Astrocyte (in vitro differentiated cells and primary cell): ENCODE measurements at regions not wholly inside any gene's neighbourhood (a gene's known extent, or its start where the extent isn't known, plus 50 kb on each side); places are given as distances from the start of the nearest gene placed in this dataset.

Source experiments
- DNase-seq: peaks from one replicate; pipeline ENCODE4 v3.0.0-alpha.2; 2010; ENCODE audit warnings: low read depth
- FAIRE-seq: peaks from 2 replicates; lab custom pipeline; 2011; peaks lifted over from hg19 to GRCh38; lab: Jason Lieb, UNC
- H2AFZ ChIP-seq: 2 replicates; pipeline ENCODE4 v1.6.0; 2012; ENCODE audit warnings: low read depth, low read length, inconsistent platforms
- H3K27ac ChIP-seq: 2 replicates; pipeline ENCODE4 v1.5.1; 2011; ENCODE audit warnings: low read depth, low read length, inconsistent platforms
- H3K27me3 ChIP-seq: 2 replicates; pipeline ENCODE4 v1.6.0; 2011; ENCODE audit warnings: low read length, inconsistent platforms; ENCODE audit not compliant: insufficient read depth
- H3K36me3 ChIP-seq: 2 replicates; pipeline ENCODE4 v1.5.1; 2011; ENCODE audit warnings: low read length, inconsistent platforms; ENCODE audit not compliant: insufficient read depth
- H3K4me1 ChIP-seq: 2 replicates; pipeline ENCODE4 v1.5.1; 2011; ENCODE audit warnings: low read length, inconsistent platforms; ENCODE audit not compliant: insufficient read depth
- H3K4me2 ChIP-seq: 2 replicates; pipeline ENCODE4 v1.6.0; 2012; ENCODE audit warnings: low read length, inconsistent platforms
- H3K4me3 ChIP-seq: 2 replicates; pipeline ENCODE4 v1.5.1; 2011; ENCODE audit warnings: low read depth, mild to moderate bottlenecking, low read length, inconsistent platforms; ENCODE audit not compliant: insufficient read depth
- H3K79me2 ChIP-seq: 2 replicates; pipeline ENCODE4 v1.6.0; 2012; ENCODE audit warnings: mild to moderate bottlenecking, low read length, inconsistent platforms; ENCODE audit not compliant: insufficient read depth
- H3K9ac ChIP-seq: 2 replicates; pipeline ENCODE4 v1.6.0; 2012; ENCODE audit warnings: mild to moderate bottlenecking, low read length, inconsistent platforms
- H3K9me3 ChIP-seq: 2 replicates; pipeline ENCODE4 v1.5.1; 2012; ENCODE audit warnings: low read depth, mild to moderate bottlenecking, low read length, inconsistent platforms; ENCODE audit not compliant: insufficient read depth
- H4K20me1 ChIP-seq: 2 replicates; pipeline ENCODE4 v1.6.0; 2012; ENCODE audit warnings: low read length, inconsistent platforms; ENCODE audit not compliant: insufficient read depth
- H3K27ac Mint-ChIP-seq: one replicate; pipeline ENCODE4 v1.8.0; 2021; ENCODE audit warnings: mild to moderate bottlenecking, mixed read lengths; ENCODE audit not compliant: unreplicated experiment
- H3K27me3 Mint-ChIP-seq: one replicate; pipeline ENCODE4 v1.8.0; 2021; ENCODE audit warnings: low read depth, mixed read lengths; ENCODE audit not compliant: unreplicated experiment
- H3K36me3 Mint-ChIP-seq: one replicate; pipeline ENCODE4 v1.8.0; 2021; ENCODE audit warnings: low read depth, mixed read lengths; ENCODE audit not compliant: unreplicated experiment
- H3K4me1 Mint-ChIP-seq: one replicate; pipeline ENCODE4 v1.8.0; 2021; ENCODE audit warnings: low read depth, mixed read lengths; ENCODE audit not compliant: unreplicated experiment
- H3K4me3 Mint-ChIP-seq: one replicate; pipeline ENCODE4 v1.8.0; 2021; ENCODE audit warnings: mild to moderate bottlenecking, moderate library complexity, mixed read lengths; ENCODE audit not compliant: unreplicated experiment
- H3K9me3 Mint-ChIP-seq: one replicate; pipeline ENCODE4 v1.8.0; 2021; ENCODE audit warnings: mild to moderate bottlenecking, mixed read lengths; ENCODE audit not compliant: unreplicated experiment
- EZH2 ChIP-seq: IDR thresholded peaks from 2 replicates; pipeline ENCODE4 v1.6.1; 2012; ENCODE audit warnings: mild to moderate bottlenecking, low read length, inconsistent platforms; ENCODE audit not compliant: insufficient read depth
- TF ChIP-seq, protein P1 (sequence below): IDR thresholded peaks from 2 replicates; pipeline ENCODE4 v1.5.1; 2011; ENCODE audit warnings: low read depth, mild to moderate bottlenecking, inconsistent platforms, low read length, moderate library complexity; ENCODE audit not compliant: insufficient read depth

DNA sequence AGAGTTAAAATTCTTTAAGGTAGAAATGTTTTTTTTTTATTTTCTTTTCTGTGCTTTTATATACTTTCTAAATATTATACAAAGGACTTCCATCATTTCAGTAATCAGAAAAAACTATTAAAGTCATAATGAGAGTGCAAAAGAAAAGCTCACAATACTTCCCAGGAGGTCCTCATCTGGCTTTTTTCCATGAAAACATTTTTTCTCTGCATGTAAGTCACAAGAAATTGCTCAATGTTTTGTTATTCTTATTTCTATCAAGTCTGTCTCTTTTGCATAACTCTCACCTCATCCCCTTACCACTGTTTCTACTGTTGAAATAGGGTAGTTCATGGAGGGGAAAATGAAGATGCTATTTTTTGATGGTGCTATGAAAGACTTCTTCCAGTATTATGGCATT is 375.0 kb downstream of the TMEM232 start:
- H3K4me1 Mint-ChIP-seq = peaks cover 2% of the 10 kb centered on the region

DNA sequence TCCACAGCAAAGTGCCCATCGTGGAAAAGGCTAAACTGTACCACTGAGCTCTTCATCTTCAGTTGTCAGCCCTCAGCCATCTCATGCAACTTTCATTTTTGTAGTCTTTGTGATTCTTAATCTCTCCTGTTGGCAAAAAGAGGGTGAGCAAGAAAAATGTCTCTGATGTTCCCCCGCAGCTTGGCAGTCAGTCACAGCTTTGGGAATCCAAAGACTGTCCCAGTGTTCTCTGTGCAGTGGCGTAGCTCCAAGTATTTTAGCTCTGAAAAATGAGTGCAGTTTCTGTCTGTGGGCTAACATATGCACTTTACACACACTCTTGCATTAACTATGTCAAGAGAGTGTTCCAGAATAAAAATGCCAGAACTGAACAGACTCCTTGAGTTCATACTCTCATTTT is 372.2 kb downstream of the TMEM232 start:
- no peaks in the 10 kb centered on the region for H3K4me1 ChIP-seq
- H3K4me1 Mint-ChIP-seq = peaks cover 9% of the 10 kb centered on the region
- TF ChIP-seq, protein P1, sequence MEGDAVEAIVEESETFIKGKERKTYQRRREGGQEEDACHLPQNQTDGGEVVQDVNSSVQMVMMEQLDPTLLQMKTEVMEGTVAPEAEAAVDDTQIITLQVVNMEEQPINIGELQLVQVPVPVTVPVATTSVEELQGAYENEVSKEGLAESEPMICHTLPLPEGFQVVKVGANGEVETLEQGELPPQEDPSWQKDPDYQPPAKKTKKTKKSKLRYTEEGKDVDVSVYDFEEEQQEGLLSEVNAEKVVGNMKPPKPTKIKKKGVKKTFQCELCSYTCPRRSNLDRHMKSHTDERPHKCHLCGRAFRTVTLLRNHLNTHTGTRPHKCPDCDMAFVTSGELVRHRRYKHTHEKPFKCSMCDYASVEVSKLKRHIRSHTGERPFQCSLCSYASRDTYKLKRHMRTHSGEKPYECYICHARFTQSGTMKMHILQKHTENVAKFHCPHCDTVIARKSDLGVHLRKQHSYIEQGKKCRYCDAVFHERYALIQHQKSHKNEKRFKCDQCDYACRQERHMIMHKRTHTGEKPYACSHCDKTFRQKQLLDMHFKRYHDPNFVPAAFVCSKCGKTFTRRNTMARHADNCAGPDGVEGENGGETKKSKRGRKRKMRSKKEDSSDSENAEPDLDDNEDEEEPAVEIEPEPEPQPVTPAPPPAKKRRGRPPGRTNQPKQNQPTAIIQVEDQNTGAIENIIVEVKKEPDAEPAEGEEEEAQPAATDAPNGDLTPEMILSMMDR = no peak
- TF ChIP-seq EZH2 = no peak
- FAIRE-seq = peak; percentile 63
- H3K36me3 ChIP-seq = no peaks in the 10 kb centered on the region
- DNase-seq = peak; percentile 74
- H4K20me1 ChIP-seq = no peaks in the 10 kb centered on the region
- no peak overlapping the region for H3K27ac ChIP-seq
- no peak overlapping the region for H3K4me3 Mint-ChIP-seq
- H3K79me2 ChIP-seq = no peaks in the 10 kb centered on the region
- H3K36me3 Mint-ChIP-seq = no peaks in the 10 kb centered on the region
- H2AFZ ChIP-seq = no peak overlapping the region
- H3K9me3 ChIP-seq = no peaks in the 10 kb centered on the region
- H3K27ac Mint-ChIP-seq = no peak overlapping the region
- no peaks in the 10 kb centered on the region for H3K27me3 Mint-ChIP-seq
- H3K9me3 Mint-ChIP-seq = no peaks in the 10 kb centered on the region
- no peaks in the 10 kb centered on the region for H3K27me3 ChIP-seq
- peak overlapping the region; percentile 4 for H3K4me2 ChIP-seq
- H3K9ac ChIP-seq = no peak overlapping the region
- no peak overlapping the region for H3K4me3 ChIP-seq

More for the DNA sequence above, 375.0 kb downstream of the TMEM232 start:
- H3K27me3 ChIP-seq = no peaks in the 10 kb centered on the region
- H3K79me2 ChIP-seq = no peaks in the 10 kb centered on the region
- FAIRE-seq (peak; percentile 17), DNase-seq (no peak)
- no peaks in the 10 kb centered on the region for H3K9me3 ChIP-seq
- H3K27ac ChIP-seq = no peak overlapping the region
- Mint-ChIP-seq H3K36me3 (no peaks in the 10 kb centered on the region), H3K4me3 (no peak overlapping the region), H3K27me3 (no peaks in the 10 kb centered on the region), H3K27ac (no peak overlapping the region), H3K9me3 (no peaks in the 10 kb centered on the region)
- TF ChIP-seq, protein P1 = no peak
- no peak for TF ChIP-seq EZH2
- H3K9ac ChIP-seq = no peak overlapping the region
- no peak overlapping the region for H3K4me3 ChIP-seq
- no peaks in the 10 kb centered on the region for H4K20me1 ChIP-seq
- H3K36me3 ChIP-seq = no peaks in the 10 kb centered on the region
- H3K4me1 ChIP-seq = no peaks in the 10 kb centered on the region
- no peak overlapping the region for H2AFZ ChIP-seq
- H3K4me2 ChIP-seq = no peak overlapping the region

DNA sequence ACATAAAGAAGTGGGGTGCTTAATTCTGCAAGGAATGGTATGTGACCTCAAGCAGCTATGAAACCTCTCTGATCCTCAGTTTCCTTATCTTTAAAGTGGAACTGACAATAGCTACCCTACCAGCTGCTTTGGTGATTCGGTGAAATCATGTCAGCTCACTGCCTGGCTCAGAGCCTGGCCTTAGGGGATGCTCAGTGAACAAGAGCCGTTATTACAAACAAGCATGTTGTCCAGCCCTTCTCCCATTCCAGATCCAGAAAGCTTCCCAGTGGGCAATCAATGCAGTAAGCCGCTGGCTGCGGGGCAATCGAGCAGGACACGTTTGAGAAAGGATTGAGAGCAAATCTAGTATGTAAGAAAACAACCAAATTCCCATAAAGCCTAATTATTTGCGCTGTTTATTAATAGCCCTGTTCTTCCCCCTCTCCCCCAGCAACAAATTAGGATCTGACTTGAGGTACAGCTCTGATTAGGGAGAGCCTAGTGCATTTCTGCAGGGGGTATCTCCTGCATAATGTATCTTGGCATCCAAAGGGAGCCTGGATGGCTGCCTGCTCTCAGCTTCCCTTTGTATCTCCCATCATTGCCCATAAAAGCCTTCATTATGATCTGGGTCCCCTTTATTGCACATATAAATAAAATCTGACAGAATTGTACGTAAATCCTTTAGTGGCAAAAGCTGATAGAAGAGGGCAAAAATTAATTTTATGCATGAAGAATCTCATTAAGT is 371.4 kb downstream of the TMEM232 start:
- Mint-ChIP-seq H3K4me1 (peaks cover 9% of the 10 kb centered on the region), H3K27me3 (no peaks in the 10 kb centered on the region), H3K36me3 (no peaks in the 10 kb centered on the region), H3K27ac (no peak overlapping the region), H3K4me3 (no peak overlapping the region), H3K9me3 (no peaks in the 10 kb centered on the region)
- H3K9me3 ChIP-seq = no peaks in the 10 kb centered on the region
- no peak for DNase-seq
- no peak for FAIRE-seq
- no peaks in the 10 kb centered on the region for H3K79me2 ChIP-seq
- no peak overlapping the region for H3K4me3 ChIP-seq
- no peaks in the 10 kb centered on the region for H4K20me1 ChIP-seq
- no peak overlapping the region for H3K27ac ChIP-seq
- H2AFZ ChIP-seq = no peak overlapping the region
- no peaks in the 10 kb centered on the region for H3K27me3 ChIP-seq
- no peak overlapping the region for H3K4me2 ChIP-seq
- H3K4me1 ChIP-seq = no peaks in the 10 kb centered on the region
- H3K9ac ChIP-seq = no peak overlapping the region
- H3K36me3 ChIP-seq = no peaks in the 10 kb centered on the region
- TF ChIP-seq, protein P1 = no peak
- no peak for TF ChIP-seq EZH2
